Liver (tissue), 3 donors: ENCODE measurements at regions not wholly inside any gene's neighbourhood (a gene's known extent, or its start where the extent isn't known, plus 50 kb on each side); places are given as distances from the start of the nearest gene placed in this dataset.

Experiments used
- JUND ChIP-seq, 2 donors: IDR thresholded peaks; 2 replicates each; pipeline ENCODE4 v1.6.1; 2016; ENCODE audit warnings: antibody characterized with exemption in 2 of 2
- ZBTB33 ChIP-seq: IDR thresholded peaks from 2 replicates; pipeline ENCODE4 v1.6.1; 2016; ENCODE audit warnings: antibody characterized with exemption
- TF ChIP-seq, protein P1 (sequence below): fragments of 150-350 bp; IDR thresholded peaks from 2 replicates; pipeline ENCODE4 v1.5.1; 2017; ENCODE audit warnings: improper control_type of control experiment, low read depth, low read length; ENCODE audit not compliant: missing input control
- donor health status: healthy.
- donor health status: healthy.

GRCh38 chr4:116811730-116812129, 273.6 kb downstream of the TRAM1L1 start:
- TF ChIP-seq, protein P1, sequence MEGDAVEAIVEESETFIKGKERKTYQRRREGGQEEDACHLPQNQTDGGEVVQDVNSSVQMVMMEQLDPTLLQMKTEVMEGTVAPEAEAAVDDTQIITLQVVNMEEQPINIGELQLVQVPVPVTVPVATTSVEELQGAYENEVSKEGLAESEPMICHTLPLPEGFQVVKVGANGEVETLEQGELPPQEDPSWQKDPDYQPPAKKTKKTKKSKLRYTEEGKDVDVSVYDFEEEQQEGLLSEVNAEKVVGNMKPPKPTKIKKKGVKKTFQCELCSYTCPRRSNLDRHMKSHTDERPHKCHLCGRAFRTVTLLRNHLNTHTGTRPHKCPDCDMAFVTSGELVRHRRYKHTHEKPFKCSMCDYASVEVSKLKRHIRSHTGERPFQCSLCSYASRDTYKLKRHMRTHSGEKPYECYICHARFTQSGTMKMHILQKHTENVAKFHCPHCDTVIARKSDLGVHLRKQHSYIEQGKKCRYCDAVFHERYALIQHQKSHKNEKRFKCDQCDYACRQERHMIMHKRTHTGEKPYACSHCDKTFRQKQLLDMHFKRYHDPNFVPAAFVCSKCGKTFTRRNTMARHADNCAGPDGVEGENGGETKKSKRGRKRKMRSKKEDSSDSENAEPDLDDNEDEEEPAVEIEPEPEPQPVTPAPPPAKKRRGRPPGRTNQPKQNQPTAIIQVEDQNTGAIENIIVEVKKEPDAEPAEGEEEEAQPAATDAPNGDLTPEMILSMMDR = no peak
- TF ChIP-seq JUND (IDR thresholded peaks at IDR 0.05) (no peak), ZBTB33 (no peak)
